B cell (primary cell): ENCODE measurements at regions not wholly inside any gene's neighbourhood (a gene's known extent, or its start where the extent isn't known, plus 50 kb on each side); places are given as distances from the start of the nearest gene placed in this dataset.

Experiments used
- ATAC-seq: fragments of 200-7000 bp; cut with Tn5 transposase; one replicate; pipeline ENCODE4 v1.10.0; 2021; ENCODE audit warnings: low read depth, mild to moderate bottlenecking, moderate number of reproducible peaks, moderate library complexity
- CTCF ChIA-PET: fragments of 350-600 bp; sonication (Branson Sonifier 250); formaldehyde crosslinking; loops from one replicate; lab custom pipeline; 2021; ENCODE audit warnings: antibody characterized with exemption, inconsistent platforms; lab: Charles Lee
- POLR2A ChIA-PET: fragments of 350-600 bp; sonication (Branson Sonifier 250); formaldehyde crosslinking; loops from one replicate; lab custom pipeline; 2021; ENCODE audit warnings: antibody characterized with exemption; lab: Charles Lee
- DNase-seq: peaks from one replicate; pipeline ENCODE4 v3.0.0; 2013
- H2AFZ ChIP-seq: 2 replicates; pipeline ENCODE4 v1.6.1; 2012; ENCODE audit warnings: mild to moderate bottlenecking, low read depth, low read length; ENCODE audit not compliant: insufficient read depth, poor library complexity, severe bottlenecking
- H3K27ac ChIP-seq, 2 donors: 1 replicate in 1 of 2; 2 replicates in 1 of 2; pipeline ENCODE4 v1.5.1; 2012 to 2013; ENCODE audit warnings: low read length in 2 of 2, mild to moderate bottlenecking in 2 of 2, moderate library complexity in 1 of 2
- H3K27me3 ChIP-seq, 4 experiments: fragments of 200-600 bp in 1 of 4; sonication (generic) in 1 of 4; replicated peaks in 1 of 4; 1 replicate in 2 of 4; 2 replicates in 2 of 4; pipeline versions ENCODE4 v1.6.1 to v1.7.0; 2013 to 2016; ENCODE audit warnings: low read length in 3 of 4, mild to moderate bottlenecking in 2 of 4, mixed read lengths in 1 of 4, moderate library complexity in 1 of 4; ENCODE audit not compliant: insufficient read depth in 4 of 4, control insufficient read depth in 3 of 4; ENCODE audit errors: control extremely low read depth in 1 of 4
- H3K36me3 ChIP-seq, 2 experiments: replicated peaks in 1 of 2; 1 replicate in 1 of 2; 2 replicates in 1 of 2; pipeline versions ENCODE4 v1.6.1 to v1.7.1; 2013; ENCODE audit warnings: low read length in 1 of 2; ENCODE audit not compliant: insufficient read depth in 2 of 2, control insufficient read depth in 1 of 2; ENCODE audit errors: control extremely low read depth in 1 of 2, extremely low read depth in 1 of 2
- H3K4me1 ChIP-seq, 2 donors: fragments of 200-600 bp in 1 of 2; sonication (generic) in 1 of 2; 1 replicate in 1 of 2; 2 replicates in 1 of 2; pipeline versions ENCODE4 v1.5.1 to v1.6.1; 2013 to 2017; ENCODE audit warnings: low read length in 2 of 2; ENCODE audit not compliant: control insufficient read depth in 2 of 2, insufficient read depth in 2 of 2
- H3K4me2 ChIP-seq: replicated peaks from 2 replicates; pipeline ENCODE3; 2012; ENCODE audit warnings: mild to moderate bottlenecking, low read depth, low read length; ENCODE audit not compliant: poor library complexity, severe bottlenecking
- H3K4me3 ChIP-seq, 5 experiments: fragments of 200-600 bp in 1 of 5; sonication (generic) in 1 of 5; 1 replicate in 3 of 5; 2 replicates in 2 of 5; pipeline versions ENCODE4 v1.5.1 to v1.7.0; 2011 to 2016; ENCODE audit warnings: low read length in 4 of 5, mild to moderate bottlenecking in 4 of 5, low read depth in 2 of 5, control low read depth in 1 of 5, moderate library complexity in 1 of 5; ENCODE audit not compliant: insufficient read depth in 1 of 5; ENCODE audit errors: control extremely low read depth in 1 of 5, extremely low read depth in 1 of 5
- H3K79me2 ChIP-seq: fragments of 200-600 bp; sonication (generic); one replicate; pipeline ENCODE4 v1.6.0; 2016; ENCODE audit warnings: low read length; ENCODE audit not compliant: control insufficient read depth, insufficient read depth
- H3K9ac ChIP-seq: fragments of 200-600 bp; sonication (generic); 2 replicates; pipeline ENCODE4 v1.6.1; 2017; ENCODE audit warnings: mild to moderate bottlenecking, low read length, moderate library complexity
- H3K9me3 ChIP-seq, 3 donors: one replicate each; pipeline versions ENCODE4 v1.6.1 to v1.7.1; 2013; ENCODE audit warnings: low read length in 2 of 3; ENCODE audit not compliant: control insufficient read depth in 2 of 3, insufficient read depth in 1 of 3; ENCODE audit errors: control extremely low read depth in 1 of 3
- H4K20me1 ChIP-seq: 2 replicates; pipeline ENCODE4 v1.6.0; 2012; ENCODE audit warnings: mild to moderate bottlenecking, low read length; ENCODE audit not compliant: insufficient read depth, control insufficient read depth, poor library complexity, severe bottlenecking
- H3K27ac Mint-ChIP-seq: one replicate; pipeline ENCODE4 v1.8.0; 2021; ENCODE audit warnings: mixed read lengths
- H3K27me3 Mint-ChIP-seq: one replicate; pipeline ENCODE4 v1.8.0; 2021; ENCODE audit warnings: mixed read lengths
- H3K4me1 Mint-ChIP-seq: one replicate; pipeline ENCODE4 v1.8.0; 2021; ENCODE audit warnings: mixed read lengths
- H3K4me3 Mint-ChIP-seq: one replicate; pipeline ENCODE4 v1.8.0; 2021; ENCODE audit warnings: mixed read lengths
- H3K9me3 Mint-ChIP-seq: one replicate; pipeline ENCODE4 v1.8.0; 2022; ENCODE audit warnings: mixed read lengths; ENCODE audit not compliant: insufficient read depth
- EZH2 ChIP-seq: IDR thresholded peaks from 2 replicates; pipeline ENCODE4 v1.6.1; 2012; ENCODE audit warnings: borderline replicate concordance, low read depth, mild to moderate bottlenecking, moderate library complexity, low read length; ENCODE audit not compliant: insufficient read depth, poor library complexity, severe bottlenecking
- WGBS: methylation state at CpG from one replicate; pipeline ENCODE4 v1.1.5; 2013; ENCODE audit warnings: missing lambda C conversion rate; ENCODE audit not compliant: insufficient coverage; 5-methylcytosine and 5-hydroxymethylcytosine counted together
- intact Hi-C: fragments of 100-400 bp; cut with micrococcal nuclease; formaldehyde crosslinking; loops from one replicate; pipeline ENCODE4 v1.10.0; 2022
- TF ChIP-seq, protein P1 (sequence below): fragments of 200-600 bp; IDR thresholded peaks from one replicate; pipeline ENCODE4 v1.8.0; 2022; ENCODE audit warnings: antibody characterized with exemption, mild to moderate bottlenecking

DNA sequence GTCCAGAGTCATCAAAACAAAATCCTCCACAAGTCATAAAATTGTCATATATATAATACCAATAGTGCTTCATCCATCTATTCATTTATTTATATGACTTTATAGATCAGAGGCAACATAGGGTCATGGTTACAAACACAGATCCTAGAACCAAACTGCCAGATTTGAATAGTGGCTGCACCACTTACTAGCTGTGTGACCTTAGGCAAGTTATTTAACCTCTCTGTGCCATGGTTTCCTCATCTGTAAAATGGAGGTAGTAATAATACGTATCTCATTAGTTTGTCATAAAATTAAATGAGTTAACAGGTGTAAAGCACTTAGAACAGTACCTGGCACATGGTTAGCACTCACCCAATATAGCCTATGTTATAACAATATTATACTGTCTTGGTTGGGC is 58.9 kb upstream of the BZW1 start:
- no CpG with 5 or more reads among the region's 1 CpG for WGBS
- Mint-ChIP-seq H3K27me3 (peaks cover 21% of the 10 kb centered on the region), H3K27ac (no peak overlapping the region), H3K4me3 (no peak overlapping the region), H3K4me1 (no peaks in the 10 kb centered on the region), H3K9me3 (no peaks in the 10 kb centered on the region)
- intact Hi-C loops, result no loop called here
- H3K36me3 ChIP-seq, result no peaks in the 10 kb centered on the region
- DNase-seq, result no peak
- peaks cover 0 to 4% (median 0%) of the 10 kb centered on the region in 4 experiments for H3K27me3 ChIP-seq
- ChIA-PET POLR2A (no interaction called here), CTCF (no interaction called here)
- H2AFZ ChIP-seq, result no peak overlapping the region
- TF ChIP-seq EZH2, result no peak
- TF ChIP-seq, protein P1, sequence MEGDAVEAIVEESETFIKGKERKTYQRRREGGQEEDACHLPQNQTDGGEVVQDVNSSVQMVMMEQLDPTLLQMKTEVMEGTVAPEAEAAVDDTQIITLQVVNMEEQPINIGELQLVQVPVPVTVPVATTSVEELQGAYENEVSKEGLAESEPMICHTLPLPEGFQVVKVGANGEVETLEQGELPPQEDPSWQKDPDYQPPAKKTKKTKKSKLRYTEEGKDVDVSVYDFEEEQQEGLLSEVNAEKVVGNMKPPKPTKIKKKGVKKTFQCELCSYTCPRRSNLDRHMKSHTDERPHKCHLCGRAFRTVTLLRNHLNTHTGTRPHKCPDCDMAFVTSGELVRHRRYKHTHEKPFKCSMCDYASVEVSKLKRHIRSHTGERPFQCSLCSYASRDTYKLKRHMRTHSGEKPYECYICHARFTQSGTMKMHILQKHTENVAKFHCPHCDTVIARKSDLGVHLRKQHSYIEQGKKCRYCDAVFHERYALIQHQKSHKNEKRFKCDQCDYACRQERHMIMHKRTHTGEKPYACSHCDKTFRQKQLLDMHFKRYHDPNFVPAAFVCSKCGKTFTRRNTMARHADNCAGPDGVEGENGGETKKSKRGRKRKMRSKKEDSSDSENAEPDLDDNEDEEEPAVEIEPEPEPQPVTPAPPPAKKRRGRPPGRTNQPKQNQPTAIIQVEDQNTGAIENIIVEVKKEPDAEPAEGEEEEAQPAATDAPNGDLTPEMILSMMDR, result no peak
- no peaks in the 10 kb centered on the region for H4K20me1 ChIP-seq
- no peak overlapping the region for H3K4me2 ChIP-seq
- H3K4me1 ChIP-seq, result no peaks in the 10 kb centered on the region
- no peak overlapping the region for H3K27ac ChIP-seq
- H3K4me3 ChIP-seq, result no peak overlapping the region
- no peaks in the 10 kb centered on the region for H3K79me2 ChIP-seq
- no peak overlapping the region for H3K9ac ChIP-seq
- no peak for ATAC-seq
- no peaks in the 10 kb centered on the region for H3K9me3 ChIP-seq

DNA sequence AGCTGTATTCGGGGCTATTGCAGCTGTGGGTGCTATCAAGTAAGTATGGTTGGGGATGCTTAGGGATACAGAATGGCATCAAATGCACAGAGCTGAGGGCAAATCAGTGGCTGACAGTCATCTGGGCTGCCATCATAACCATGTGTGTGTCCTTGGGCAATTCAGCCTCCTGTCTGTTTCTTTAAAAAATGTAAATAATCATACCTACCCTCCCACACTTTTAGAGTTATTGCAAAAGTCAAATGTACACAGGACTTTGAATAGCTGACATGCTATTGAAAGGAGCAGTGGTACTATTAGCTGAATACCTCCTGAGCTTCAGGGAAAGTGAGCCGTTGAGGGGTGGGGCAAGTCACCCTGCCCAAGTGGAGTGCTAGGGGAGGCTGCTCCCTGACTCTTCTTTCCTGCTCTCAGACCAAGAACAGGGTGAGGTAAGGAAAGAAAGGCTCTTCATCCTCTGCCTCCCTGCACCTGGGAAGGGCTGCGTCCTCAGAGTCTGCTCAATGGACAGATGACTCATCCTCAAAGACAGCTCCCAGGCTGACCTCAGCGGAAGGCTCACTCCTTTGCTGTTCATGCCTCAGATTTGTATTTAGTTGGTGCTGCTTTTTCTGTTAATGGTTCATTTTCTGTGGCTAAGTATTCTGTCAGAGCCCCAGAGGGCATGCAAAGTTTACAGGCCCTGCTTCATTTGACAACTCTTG is 54.9 kb upstream of the BZW1 start:
- H2AFZ ChIP-seq, result no peak overlapping the region
- no peaks in the 10 kb centered on the region for H3K4me1 ChIP-seq
- no peak for ATAC-seq
- no peaks in the 10 kb centered on the region for H3K36me3 ChIP-seq
- CTCF ChIA-PET, result no interaction called here
- H4K20me1 ChIP-seq, result no peaks in the 10 kb centered on the region
- intact Hi-C loops, result no loop called here
- no peak for DNase-seq
- peaks cover 22% of the 10 kb centered on the region for H3K27me3 Mint-ChIP-seq
- H3K4me2 ChIP-seq, result no peak overlapping the region
- TF ChIP-seq, protein P1, result no peak
- no peak for TF ChIP-seq EZH2
- no peak overlapping the region for H3K4me3 ChIP-seq
- no peak overlapping the region for H3K27ac Mint-ChIP-seq
- H3K4me1 Mint-ChIP-seq, result no peaks in the 10 kb centered on the region
- no peaks in the 10 kb centered on the region for H3K9me3 ChIP-seq
- H3K9ac ChIP-seq, result no peak overlapping the region
- no peak overlapping the region for H3K27ac ChIP-seq
- H3K4me3 Mint-ChIP-seq, result no peak overlapping the region
- H3K27me3 ChIP-seq, result no peaks in the 10 kb centered on the region
- no peaks in the 10 kb centered on the region for H3K79me2 ChIP-seq
- POLR2A ChIA-PET, result no interaction called here
- no peaks in the 10 kb centered on the region for H3K9me3 Mint-ChIP-seq
- WGBS, result 94% methylated on average over 4 of the region's 4 CpGs
